Mesenchymal stem cell (in vitro differentiated cells and primary cell): ENCODE measurements at regions not wholly inside any gene's neighbourhood (a gene's known extent, or its start where the extent isn't known, plus 50 kb on each side); places are given as distances from the start of the nearest gene placed in this dataset.

Experiments used
- DNase-seq: peaks from one replicate; pipeline ENCODE4 v3.0.0-alpha.2; 2013
- H2AFZ ChIP-seq: one replicate; pipeline ENCODE4 v1.6.1; 2013; ENCODE audit warnings: low read depth, mild to moderate bottlenecking, control low read depth, inconsistent platforms, low read length, moderate library complexity
- H2AK5ac ChIP-seq: 2 replicates; pipeline ENCODE4 v1.6.1; 2013; ENCODE audit warnings: low read length, moderate library complexity, mild to moderate bottlenecking, inconsistent platforms; ENCODE audit not compliant: severe bottlenecking
- H2BK120ac ChIP-seq: one replicate; pipeline ENCODE4 v1.6.1; 2013; ENCODE audit warnings: low read depth, mild to moderate bottlenecking, inconsistent platforms, low read length, moderate library complexity
- H2BK12ac ChIP-seq, 2 experiments: one replicate each; pipeline ENCODE4 v1.6.1; 2013; ENCODE audit warnings: inconsistent platforms in 2 of 2, low read length in 2 of 2, mild to moderate bottlenecking in 2 of 2, moderate library complexity in 2 of 2, control low read depth in 1 of 2
- H2BK15ac ChIP-seq: one replicate; pipeline ENCODE4 v1.6.1; 2013; ENCODE audit warnings: mild to moderate bottlenecking, low read depth, inconsistent platforms; ENCODE audit not compliant: poor library complexity, severe bottlenecking
- H2BK5ac ChIP-seq: 2 replicates; pipeline ENCODE4 v1.6.1; 2013; ENCODE audit warnings: low read depth, mild to moderate bottlenecking, low read length, control low read depth, inconsistent platforms; ENCODE audit not compliant: poor library complexity, severe bottlenecking
- H3K14ac ChIP-seq, 2 experiments: one replicate each; pipeline ENCODE4 v1.6.1; 2013; ENCODE audit warnings: inconsistent platforms in 2 of 2, low read length in 2 of 2, control low read depth in 1 of 2, mild to moderate bottlenecking in 1 of 2, moderate library complexity in 1 of 2
- H3K18ac ChIP-seq, 2 experiments: one replicate each; pipeline ENCODE4 v1.6.1; 2013; ENCODE audit warnings: inconsistent platforms in 2 of 2, low read length in 2 of 2, control low read depth in 1 of 2, low read depth in 1 of 2, mild to moderate bottlenecking in 1 of 2
- H3K23ac ChIP-seq, 2 experiments: one replicate each; pipeline ENCODE4 v1.6.1; 2013; ENCODE audit warnings: inconsistent platforms in 2 of 2, low read length in 2 of 2, mild to moderate bottlenecking in 2 of 2, moderate library complexity in 2 of 2, control low read depth in 1 of 2
- H3K27ac ChIP-seq: 2 replicates; pipeline ENCODE4 v1.5.1; 2013; ENCODE audit warnings: mild to moderate bottlenecking, moderate library complexity, low read length, control low read depth, inconsistent platforms; ENCODE audit not compliant: poor library complexity, severe bottlenecking
- H3K27me3 ChIP-seq, 2 experiments: 2 replicates each; pipeline versions ENCODE4 v1.6.1 to v1.7.0; 2013; ENCODE audit warnings: low read length in 2 of 2, mild to moderate bottlenecking in 2 of 2, moderate library complexity in 2 of 2, control low read depth in 1 of 2, inconsistent platforms in 1 of 2; ENCODE audit not compliant: control insufficient read depth in 1 of 2, insufficient read depth in 1 of 2
- H3K36me3 ChIP-seq, 2 experiments: 2 replicates each; pipeline versions ENCODE4 v1.6.1 to v1.7.0; 2013; ENCODE audit warnings: low read length in 2 of 2, control low read depth in 1 of 2, inconsistent platforms in 1 of 2, low read depth in 1 of 2, mild to moderate bottlenecking in 1 of 2; ENCODE audit not compliant: insufficient read depth in 2 of 2, control insufficient read depth in 1 of 2
- H3K4ac ChIP-seq, 2 experiments: one replicate each; pipeline ENCODE4 v1.6.1; 2013; ENCODE audit warnings: inconsistent platforms in 2 of 2, low read length in 2 of 2, mild to moderate bottlenecking in 2 of 2, moderate library complexity in 2 of 2, control low read depth in 1 of 2, low read depth in 1 of 2
- H3K4me1 ChIP-seq: 2 replicates; pipeline ENCODE4 v1.6.1; 2013; ENCODE audit warnings: low read depth, low read length, control low read depth; ENCODE audit not compliant: control insufficient read depth, insufficient read depth
- H3K4me2 ChIP-seq: 2 replicates; pipeline ENCODE4 v1.6.1; 2013; ENCODE audit warnings: low read length, mild to moderate bottlenecking, inconsistent platforms; ENCODE audit not compliant: poor library complexity, severe bottlenecking
- H3K4me3 ChIP-seq, 2 experiments: 2 replicates each; pipeline versions ENCODE4 v1.5.1 to v1.7.0; 2013; ENCODE audit warnings: low read length in 2 of 2, mild to moderate bottlenecking in 2 of 2, control low read depth in 1 of 2, low read depth in 1 of 2; ENCODE audit not compliant: insufficient read depth in 1 of 2
- H3K79me1 ChIP-seq: replicated peaks from 2 replicates; pipeline ENCODE4 v1.6.1; 2013; ENCODE audit warnings: mild to moderate bottlenecking, control low read depth, low read length, inconsistent platforms; ENCODE audit not compliant: poor library complexity, severe bottlenecking
- H3K9ac ChIP-seq: 2 replicates; pipeline ENCODE4 v1.7.0; 2013; ENCODE audit warnings: mild to moderate bottlenecking, low read length, moderate library complexity
- H3K9me3 ChIP-seq: 2 replicates; pipeline ENCODE4 v1.7.0; 2013; ENCODE audit warnings: mild to moderate bottlenecking, low read length; ENCODE audit not compliant: control insufficient read depth
- H4K8ac ChIP-seq: one replicate; pipeline ENCODE4 v1.6.1; 2013; ENCODE audit warnings: inconsistent platforms, mild to moderate bottlenecking, low read length, moderate library complexity
- H4K91ac ChIP-seq: one replicate; pipeline ENCODE4 v1.6.1; 2013; ENCODE audit warnings: mild to moderate bottlenecking, low read length, inconsistent platforms
- WGBS: methylation state at CpG from one replicate; pipeline ENCODE4 v1.1.7; 2013; ENCODE audit warnings: mixed read lengths; 5-methylcytosine and 5-hydroxymethylcytosine counted together

- Histone ChIP-seq H3K4me3 (no peak overlapping the region), H4K8ac (no peak overlapping the region), H2BK5ac (no peak overlapping the region), H3K9ac (no peak overlapping the region), H2AK5ac (no peak overlapping the region), H3K18ac (no peak overlapping the region), H3K4me1 (peaks cover 2% of the 10 kb centered on the region), H3K4me2 (no peak overlapping the region), H2BK120ac (no peak overlapping the region), H3K36me3 (no peaks in the 10 kb centered on the region), H3K4ac (no peak overlapping the region), H2BK15ac (no peak overlapping the region), H3K27me3 (no peaks in the 10 kb centered on the region), H2BK12ac (no peak overlapping the region), H3K27ac (no peak overlapping the region), H3K9me3 (no peaks in the 10 kb centered on the region), H2AFZ (no peak overlapping the region), H3K79me1 (no peaks in the 10 kb centered on the region), H3K23ac (no peak overlapping the region), H4K91ac (no peak overlapping the region), H3K14ac (no peak overlapping the region)
- DNase-seq = no peak
- WGBS = 79% methylated on average over 5 of the region's 5 CpGs
Measured at GRCh38 chr2:21256006-21256405, 132.2 kb downstream of the TDRD15 start.

- no peaks in the 10 kb centered on the region for H3K9me3 ChIP-seq
- 24% methylated on average over 1 of the region's 2 CpGs for WGBS
Measured at GRCh38 chr2:21257621-21258020, 133.9 kb downstream of the TDRD15 start.

GRCh38 chr2:21258082-21258481 lies 134.3 kb downstream of the TDRD15 start:
- H3K4ac ChIP-seq = no peak overlapping the region
- H3K23ac ChIP-seq = no peak overlapping the region
- H3K79me1 ChIP-seq = no peaks in the 10 kb centered on the region
- no peak overlapping the region for H2BK120ac ChIP-seq
- H3K27me3 ChIP-seq = no peaks in the 10 kb centered on the region
- H3K4me1 ChIP-seq = peaks cover 2% of the 10 kb centered on the region
- H3K27ac ChIP-seq = no peak overlapping the region
- H3K4me3 ChIP-seq = no peak overlapping the region
- H3K14ac ChIP-seq = no peak overlapping the region
- H3K18ac ChIP-seq = no peak overlapping the region
- no peaks in the 10 kb centered on the region for H3K9me3 ChIP-seq
- no peak overlapping the region for H4K91ac ChIP-seq
- no peak overlapping the region for H3K4me2 ChIP-seq
- no peak overlapping the region for H2AFZ ChIP-seq
- 67% methylated on average over 4 of the region's 4 CpGs for WGBS
- no peak overlapping the region for H2BK5ac ChIP-seq
- H3K9ac ChIP-seq = no peak overlapping the region
- H3K36me3 ChIP-seq = no peaks in the 10 kb centered on the region
- H2BK12ac ChIP-seq = no peak overlapping the region
- H4K8ac ChIP-seq = no peak overlapping the region
- no peak for DNase-seq
- H2BK15ac ChIP-seq = no peak overlapping the region
- H2AK5ac ChIP-seq = no peak overlapping the region

More at GRCh38 chr2:21257621-21258020, 133.9 kb downstream of the TDRD15 start:
- Histone ChIP-seq H3K79me1 (no peaks in the 10 kb centered on the region), H2AK5ac (no peak overlapping the region), H3K4me2 (no peak overlapping the region), H4K8ac (no peak overlapping the region), H2AFZ (no peak overlapping the region), H3K4ac (no peak overlapping the region), H3K14ac (no peak overlapping the region), H3K18ac (no peak overlapping the region), H3K27me3 (no peaks in the 10 kb centered on the region), H3K36me3 (no peaks in the 10 kb centered on the region), H2BK15ac (no peak overlapping the region), H3K4me1 (peaks cover 2% of the 10 kb centered on the region), H3K4me3 (no peak overlapping the region), H4K91ac (no peak overlapping the region), H3K27ac (no peak overlapping the region), H3K23ac (no peak overlapping the region), H2BK12ac (no peak overlapping the region), H3K9ac (no peak overlapping the region), H2BK120ac (no peak overlapping the region), H2BK5ac (no peak overlapping the region)
- peak; percentile 37 for DNase-seq

- Histone ChIP-seq H3K4me2 (no peak overlapping the region), H2AK5ac (no peak overlapping the region), H3K4ac (no peak overlapping the region), H4K91ac (no peak overlapping the region), H4K8ac (no peak overlapping the region), H3K14ac (no peak overlapping the region), H2BK15ac (no peak overlapping the region), H3K9ac (no peak overlapping the region), H3K27me3 (no peaks in the 10 kb centered on the region), H3K4me1 (no peaks in the 10 kb centered on the region), H3K27ac (no peak overlapping the region), H3K4me3 (no peak overlapping the region), H2BK5ac (no peak overlapping the region), H2BK120ac (no peak overlapping the region), H3K23ac (no peak overlapping the region), H3K79me1 (no peaks in the 10 kb centered on the region), H3K36me3 (no peaks in the 10 kb centered on the region), H3K9me3 (no peaks in the 10 kb centered on the region), H3K18ac (no peak overlapping the region), H2AFZ (no peak overlapping the region), H2BK12ac (no peak overlapping the region)
- DNase-seq = no peak
- WGBS = 79% methylated on average over 3 of the region's 3 CpGs
Measured at GRCh38 chr2:21260311-21260710, 136.5 kb downstream of the TDRD15 start.
